GM21528 (cell line): ENCODE measurements at regions not wholly inside any gene's neighbourhood (a gene's known extent, or its start where the extent isn't known, plus 50 kb on each side); places are given as distances from the start of the nearest gene placed in this dataset.

ENCODE experiments used
- ATAC-seq: cut with Tn5 transposase; IDR thresholded peaks from one replicate; pipeline ENCODE4 v1.9.1; 2021; ENCODE audit warnings: mild to moderate bottlenecking, moderate library complexity; ENCODE audit not compliant: unreplicated experiment, low FRiP score

DNA sequence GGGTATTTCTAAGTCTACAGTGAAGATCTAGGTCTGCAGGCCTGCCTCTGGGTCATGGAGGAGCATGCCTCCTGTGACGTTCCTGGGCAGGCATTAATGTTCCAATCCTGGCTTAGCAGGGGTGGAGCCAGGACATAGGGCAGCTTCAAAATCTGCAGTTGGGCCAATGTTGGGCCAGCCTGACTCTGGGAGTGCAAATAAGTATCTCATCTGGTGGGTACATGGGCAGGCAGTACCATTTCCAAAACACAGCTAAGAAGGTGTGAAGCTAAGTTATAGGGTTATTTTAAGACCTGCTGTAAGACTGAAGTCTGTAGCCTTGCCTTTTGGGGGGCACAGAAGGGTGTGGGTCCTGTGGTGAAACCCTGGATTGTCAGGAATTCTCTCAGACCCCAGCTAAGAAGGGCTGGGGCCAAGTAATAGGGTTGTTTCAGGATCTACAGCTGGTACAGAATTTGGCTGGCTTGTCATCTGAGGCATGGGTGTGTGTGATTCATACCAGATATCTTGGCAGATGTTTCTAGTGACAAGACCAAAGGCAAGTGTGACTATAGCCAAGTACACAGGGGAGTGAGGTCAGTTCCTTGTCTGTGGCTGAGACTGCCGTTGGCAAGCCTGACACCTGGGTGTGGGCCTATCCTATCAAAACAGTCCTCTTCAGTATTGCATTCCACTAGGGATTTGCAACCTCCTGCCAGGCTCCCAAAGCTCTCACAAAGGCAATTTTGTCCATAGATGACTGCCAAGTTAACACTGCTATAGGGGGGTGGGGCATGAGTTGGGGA lies 468.7 kb upstream of the B3GALT2 start:
- no peak for ATAC-seq

DNA sequence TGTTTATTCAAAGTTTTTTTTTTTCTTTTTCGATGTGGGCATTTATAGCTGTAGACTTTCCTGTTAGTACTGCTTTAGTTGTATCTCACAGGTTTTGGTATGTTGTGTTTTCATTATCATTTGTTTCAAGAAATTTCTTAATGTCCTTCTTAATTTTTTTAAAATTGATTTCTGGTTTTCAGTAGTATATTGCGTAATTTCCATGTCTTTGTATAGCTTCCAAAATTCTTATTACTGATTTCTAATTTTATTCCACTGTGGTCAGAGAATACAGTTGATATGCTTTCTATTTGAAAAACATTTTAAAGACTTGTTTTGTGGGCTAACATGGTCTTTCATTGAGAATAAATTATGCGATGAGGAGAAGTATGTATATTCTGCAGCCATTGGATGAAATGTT lies 463.2 kb upstream of the B3GALT2 start:
- ATAC-seq: no peak

DNA sequence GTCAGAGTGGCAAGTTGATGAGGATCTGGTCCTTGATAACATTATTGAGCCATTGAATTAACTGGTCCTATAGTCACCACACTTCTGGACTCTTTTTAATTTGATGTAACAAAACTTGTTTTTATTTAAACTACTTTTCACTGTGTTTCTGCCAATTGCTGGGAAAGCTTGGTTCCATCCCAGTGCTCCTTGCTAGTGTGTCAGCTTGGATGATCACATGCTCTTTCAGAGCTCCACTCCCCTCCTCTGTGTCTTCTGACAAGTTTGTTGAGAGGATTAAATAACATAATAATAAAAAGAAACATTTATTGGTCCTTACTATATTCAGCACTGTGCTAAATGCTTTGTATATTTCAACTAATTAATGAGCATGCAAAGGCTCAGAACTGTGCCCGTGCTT lies 448.5 kb upstream of the B3GALT2 start:
- no peak for ATAC-seq

DNA sequence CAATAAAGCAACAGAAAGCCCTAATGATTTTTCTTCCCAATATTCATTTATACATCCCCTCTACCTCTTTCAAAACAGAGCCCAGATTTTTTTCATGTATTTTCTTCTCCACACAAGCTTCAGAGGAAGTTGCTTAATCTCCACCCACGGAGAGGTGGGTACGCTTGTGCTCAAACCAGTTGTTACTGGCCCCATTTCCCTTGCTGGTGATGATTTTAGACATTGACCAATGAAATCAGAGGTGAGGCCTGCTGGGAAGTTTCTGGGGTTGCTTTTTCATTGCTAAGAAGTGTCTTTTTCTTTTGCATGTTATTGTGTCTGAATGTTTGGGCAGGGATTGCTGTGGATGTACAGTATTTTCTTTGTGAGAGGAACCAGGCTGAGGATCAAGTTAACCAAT lies 448.1 kb upstream of the B3GALT2 start:
- no peak for ATAC-seq

DNA sequence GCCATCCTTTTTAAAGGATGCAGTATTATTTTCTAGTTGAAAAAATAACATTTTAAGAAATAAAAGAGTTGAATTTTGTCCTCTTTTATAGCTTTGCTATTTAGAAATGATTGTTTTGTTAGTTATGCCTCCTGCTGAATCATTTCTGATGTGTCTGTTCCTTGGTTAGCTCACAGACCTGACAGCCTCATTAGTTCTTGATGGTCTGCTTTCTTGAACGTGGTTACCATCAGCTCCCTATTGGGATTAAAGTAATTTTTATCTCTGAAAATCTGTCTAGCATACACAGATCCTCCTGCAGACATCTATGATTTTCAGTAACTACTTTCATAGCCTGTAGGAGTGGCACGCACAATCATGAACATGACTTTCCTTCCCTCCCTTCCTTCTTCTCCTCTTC lies 447.6 kb upstream of the B3GALT2 start:
- no peak for ATAC-seq

DNA sequence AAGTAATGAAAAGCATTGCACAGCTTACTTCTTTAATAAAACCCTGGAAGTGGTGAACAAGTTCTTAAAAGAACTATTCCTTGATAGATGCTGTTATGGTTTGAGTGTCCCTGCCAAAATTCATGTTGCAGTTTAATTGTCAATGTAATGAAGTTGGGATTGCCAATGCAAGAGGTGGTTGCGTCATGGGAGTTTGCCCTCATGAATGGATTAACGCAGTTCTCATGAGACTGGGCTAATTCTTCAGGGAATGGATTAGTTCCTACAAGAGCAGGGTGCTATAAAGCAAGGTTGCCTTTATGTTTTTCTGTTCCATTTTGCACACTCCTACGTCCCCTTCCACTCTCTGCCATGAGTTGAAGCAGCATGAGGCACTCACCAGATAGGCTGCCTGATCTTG lies 446.7 kb upstream of the B3GALT2 start:
- ATAC-seq: no peak

DNA sequence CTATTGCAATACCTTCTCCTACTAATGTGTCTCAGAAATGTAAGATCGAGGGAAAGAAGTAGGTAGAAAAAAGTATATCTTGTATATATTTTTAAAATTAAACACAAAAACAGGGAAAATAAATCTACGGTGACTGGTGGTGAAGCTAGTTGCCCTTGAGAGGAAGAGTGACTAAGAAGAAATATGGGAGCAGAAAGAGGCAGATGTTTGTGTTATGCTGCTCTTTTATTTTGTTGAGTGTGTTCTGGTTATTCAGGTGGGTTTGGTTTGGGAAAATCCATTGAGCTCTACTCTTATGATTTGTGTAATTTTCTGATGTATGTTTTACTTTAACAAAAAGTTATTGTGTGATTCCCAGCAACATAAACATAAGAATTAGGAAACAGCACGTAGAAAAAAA lies 444.9 kb upstream of the B3GALT2 start:
- no peak for ATAC-seq

DNA sequence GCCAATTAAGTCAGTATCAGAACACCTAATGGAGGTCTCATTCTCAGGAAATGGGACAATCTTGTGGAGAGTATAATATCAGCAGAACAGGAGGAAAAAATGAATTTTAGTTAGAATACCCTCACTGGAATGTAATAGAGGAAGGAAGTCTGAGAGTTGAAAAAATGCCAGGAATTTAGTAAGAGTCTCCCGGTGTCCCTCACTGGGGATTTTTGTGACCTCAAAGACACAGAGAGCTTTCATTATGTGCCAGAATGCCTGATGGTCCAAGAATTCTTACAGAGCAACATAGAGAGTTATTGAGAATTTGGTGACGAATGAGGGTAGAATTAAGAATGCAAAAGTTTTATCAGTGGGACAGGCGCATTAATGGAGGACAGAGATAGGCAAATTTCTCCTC lies 443.5 kb upstream of the B3GALT2 start:
- ATAC-seq: no peak

DNA sequence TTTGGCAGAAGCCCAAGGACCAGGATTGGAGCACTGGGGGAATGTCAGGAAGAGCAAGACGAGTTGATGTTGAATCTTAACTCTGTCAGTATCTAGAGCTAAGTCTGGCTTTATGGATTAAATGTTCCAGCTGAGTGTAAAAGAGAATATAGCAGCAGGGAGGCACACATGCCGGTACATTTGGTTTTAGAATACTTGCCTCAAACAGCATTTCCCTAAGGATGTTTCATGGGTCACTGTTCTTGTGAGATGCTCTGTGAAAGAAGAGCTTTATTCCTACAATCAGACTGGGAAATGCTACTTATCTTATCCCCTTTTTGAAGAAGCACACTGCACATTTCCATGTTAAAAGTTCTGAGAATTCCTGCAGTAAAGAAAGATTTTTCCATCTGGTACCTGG lies 440.3 kb upstream of the B3GALT2 start:
- no peak for ATAC-seq

DNA sequence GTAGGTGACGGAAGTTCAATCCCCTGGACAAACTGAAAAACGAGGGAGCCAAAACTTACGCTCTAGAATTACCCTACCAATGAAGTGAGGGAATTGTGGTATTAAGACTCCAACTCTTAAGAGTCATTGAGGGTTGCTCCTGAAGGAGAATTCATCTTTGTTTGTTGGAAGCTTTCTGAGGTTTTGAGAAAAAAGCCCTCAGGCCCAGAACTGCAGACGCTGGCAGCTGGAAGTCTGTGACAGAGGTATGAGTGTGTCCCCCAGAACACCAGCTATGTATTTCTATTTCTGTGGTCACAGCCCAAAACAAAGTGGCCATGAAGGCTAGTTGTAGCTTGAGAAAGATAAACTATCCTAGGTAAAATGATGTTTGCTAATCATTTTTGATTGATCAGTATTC lies 438.8 kb upstream of the B3GALT2 start:
- ATAC-seq: no peak

DNA sequence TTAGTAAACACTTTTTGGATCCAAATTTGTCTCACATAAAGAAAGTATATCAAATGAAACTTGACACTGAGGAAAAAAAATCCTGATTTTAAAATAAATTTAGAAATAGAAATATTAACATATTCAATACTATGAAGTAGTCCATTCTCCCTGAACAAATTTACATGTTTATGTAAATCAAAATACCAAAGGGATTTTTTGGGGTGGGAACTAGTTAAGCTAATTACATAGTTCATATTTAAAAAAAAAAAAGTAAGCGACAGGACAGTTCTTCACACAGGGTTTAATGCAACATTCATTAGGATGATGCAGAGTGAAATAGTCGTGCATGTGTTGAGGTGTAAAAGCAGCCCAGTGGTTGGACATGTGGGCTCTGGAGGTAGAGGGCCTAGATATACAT lies 433.5 kb upstream of the B3GALT2 start:
- ATAC-seq: no peak

DNA sequence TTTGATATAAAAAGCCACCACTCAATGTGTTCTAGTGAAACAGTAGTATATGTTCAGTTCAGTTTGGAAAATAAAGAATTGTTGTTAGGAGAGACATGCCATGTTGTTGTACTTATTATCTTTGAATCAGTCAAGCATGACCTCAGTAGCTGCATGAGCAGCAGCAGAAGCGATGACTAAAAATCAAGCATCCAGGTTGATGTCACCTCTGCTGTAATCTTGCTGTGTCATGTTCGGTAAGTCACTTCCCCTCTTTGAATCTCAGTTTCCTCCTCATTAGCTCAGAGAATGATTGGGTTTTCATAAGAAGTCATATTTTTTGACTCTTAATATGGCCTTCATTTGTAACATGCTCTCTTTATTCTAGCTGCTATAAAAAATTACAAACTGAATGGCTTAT lies 428.4 kb upstream of the B3GALT2 start:
- no peak for ATAC-seq

DNA sequence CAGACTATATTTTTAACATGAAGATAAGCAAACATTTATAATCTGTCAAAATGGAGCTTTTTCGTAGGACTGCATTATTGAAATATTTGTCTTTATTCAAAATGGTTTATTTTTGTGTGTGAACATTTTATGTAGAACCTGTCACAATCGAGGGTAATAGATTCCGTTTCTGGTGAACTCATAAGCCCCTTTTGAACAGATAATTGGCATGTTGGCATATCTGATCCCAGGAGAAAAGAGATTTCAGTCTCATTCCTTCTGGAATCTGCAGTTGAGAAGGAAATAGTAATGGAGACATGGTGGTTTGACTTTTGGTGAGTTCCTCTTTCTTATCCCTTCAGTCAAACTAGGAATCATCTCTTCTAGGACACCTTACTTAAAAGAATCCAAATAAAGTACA lies 427.9 kb upstream of the B3GALT2 start:
- ATAC-seq: no peak

DNA sequence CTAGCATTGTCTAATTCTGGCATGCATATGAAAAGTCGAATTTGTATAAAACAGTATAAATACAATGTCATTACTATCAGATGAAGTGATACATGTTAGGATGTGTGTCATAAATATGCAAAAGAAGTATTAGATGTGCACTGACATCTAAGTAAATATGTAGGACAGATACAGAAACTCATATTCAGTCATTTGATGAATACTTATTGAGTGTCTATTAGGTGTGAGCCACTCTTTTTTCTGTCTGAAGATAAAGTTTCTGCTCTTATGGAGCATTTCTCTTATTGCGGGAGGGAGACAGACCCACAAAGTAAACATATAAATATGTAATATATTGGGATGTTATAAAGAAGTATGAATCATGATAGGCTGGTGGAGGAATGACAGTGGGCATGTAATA lies 426.6 kb upstream of the B3GALT2 start:
- ATAC-seq: no peak

DNA sequence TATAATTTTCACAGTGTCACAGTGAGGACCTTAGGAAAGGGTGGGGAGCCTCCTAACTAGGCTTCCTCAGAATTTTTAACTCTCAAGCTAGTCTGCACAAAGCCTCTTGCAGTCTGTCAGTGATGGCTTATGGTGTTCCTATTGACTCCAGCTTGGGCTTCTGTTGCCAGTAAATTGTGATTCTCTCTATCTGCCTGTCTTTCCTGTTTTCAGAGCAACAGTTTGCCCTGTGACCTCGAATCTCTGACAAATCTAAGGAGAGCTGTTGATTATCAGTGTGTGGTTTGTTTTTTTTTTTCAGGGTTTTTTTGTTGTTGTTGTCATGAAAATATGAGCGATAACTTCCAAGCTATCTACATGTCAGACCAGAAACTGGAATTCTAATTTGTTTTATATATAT lies 423.2 kb upstream of the B3GALT2 start:
- ATAC-seq: no peak

DNA sequence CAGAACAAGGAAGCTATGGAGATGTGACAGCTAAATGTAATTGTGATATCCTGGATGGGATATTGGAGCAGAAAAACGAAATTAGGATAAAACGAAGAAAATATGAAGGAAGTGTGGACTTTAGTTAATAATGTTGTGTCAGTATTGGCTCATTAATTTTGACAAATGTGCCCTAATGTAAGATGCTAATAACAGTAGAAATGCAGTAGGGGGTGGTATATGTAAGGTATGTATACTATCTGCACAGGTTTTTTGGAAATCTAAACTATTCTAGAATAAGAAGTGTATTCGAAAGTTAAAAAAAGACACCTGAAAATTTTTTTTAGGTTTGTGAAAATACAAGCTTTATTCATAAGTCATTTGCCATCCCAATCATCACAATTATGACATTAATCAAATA lies 421.4 kb upstream of the B3GALT2 start:
- no peak for ATAC-seq

DNA sequence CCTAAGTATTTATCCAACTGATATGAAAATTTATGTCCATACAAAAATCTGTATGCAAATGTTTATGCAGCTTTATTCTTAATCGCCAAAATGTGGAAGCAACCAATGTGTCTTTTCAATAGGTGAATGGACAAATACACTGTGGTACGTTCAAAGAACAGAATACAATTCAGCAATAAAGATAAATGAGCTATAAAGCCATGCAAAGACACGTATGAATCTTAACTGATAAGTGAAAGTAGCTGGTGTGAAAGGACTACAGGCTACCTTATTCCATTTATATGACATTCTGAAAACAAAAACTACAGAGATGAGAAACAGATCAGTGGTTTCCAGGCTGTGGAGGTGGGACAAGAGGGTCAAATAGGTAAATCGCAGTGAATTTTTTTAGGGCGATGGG lies 419.6 kb upstream of the B3GALT2 start:
- ATAC-seq: no peak

DNA sequence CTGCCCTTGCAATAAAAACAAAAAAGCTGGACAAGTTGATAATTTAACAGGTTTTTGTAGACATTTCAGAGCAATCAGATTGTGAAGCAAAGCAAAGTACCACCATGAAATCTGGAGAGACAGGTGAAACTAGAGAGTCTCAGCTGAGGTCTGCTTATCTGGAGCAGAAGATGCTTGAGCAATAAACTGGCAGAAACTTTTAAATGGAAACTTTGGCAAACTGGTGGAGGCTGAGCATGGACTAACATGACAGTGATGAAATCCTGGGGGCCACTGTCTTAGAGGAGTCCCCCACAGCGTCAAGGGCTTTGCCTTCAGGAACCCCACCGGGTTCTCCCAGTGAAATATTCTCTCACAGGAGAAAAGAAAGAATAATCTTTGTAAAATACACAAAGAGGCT lies 416.3 kb upstream of the B3GALT2 start:
- no peak for ATAC-seq

DNA sequence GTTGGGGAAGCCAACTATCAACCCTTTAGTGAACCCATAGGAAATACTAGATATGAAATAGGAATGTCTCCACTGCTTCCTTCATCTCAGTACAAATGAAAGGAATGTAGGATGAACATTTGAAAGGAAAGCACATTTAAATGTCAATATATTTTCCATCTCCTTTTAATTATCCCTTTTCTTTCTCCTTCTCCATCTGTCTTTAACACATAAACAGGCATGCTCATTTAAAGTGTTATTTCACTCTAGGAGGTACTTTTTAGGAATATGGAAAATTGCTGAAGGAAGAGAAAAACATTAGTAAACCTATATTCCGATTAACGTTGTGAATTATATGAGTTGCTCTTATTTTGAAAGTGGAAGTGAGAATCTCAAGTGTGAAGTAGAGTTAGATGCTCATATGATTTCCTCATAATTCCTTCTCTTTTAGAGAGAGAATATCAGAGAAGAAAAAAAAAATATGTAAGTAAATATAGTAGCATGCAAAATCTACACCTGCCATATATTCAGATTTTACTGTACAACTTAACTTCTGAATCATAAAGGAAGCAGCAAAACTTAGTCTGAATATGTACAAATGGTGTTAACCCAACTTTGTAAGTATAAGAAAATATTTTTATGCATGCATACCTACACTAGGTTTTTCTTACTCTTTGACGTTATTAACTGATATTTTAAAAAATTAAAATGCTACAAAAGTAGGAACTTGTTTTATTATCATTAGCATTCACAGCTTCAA lies 406.9 kb upstream of the B3GALT2 start:
- no peak for ATAC-seq

DNA sequence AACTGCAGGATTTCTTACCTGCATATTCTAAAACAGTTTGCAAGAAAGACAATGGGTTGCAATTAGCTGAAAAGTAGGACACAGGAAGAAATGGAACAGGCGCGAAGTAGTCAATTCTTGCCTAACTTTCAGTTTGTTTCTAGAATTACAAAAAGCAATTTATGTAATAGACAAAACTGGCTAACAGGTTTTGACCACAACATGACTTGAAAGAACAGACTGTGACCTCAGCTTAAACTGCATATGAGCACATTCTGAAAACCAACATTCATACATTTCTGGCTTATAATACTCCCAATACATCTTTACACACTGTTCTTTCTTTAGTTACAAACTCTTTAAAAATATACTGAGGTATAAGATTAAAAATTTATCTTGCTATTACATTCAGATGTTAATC lies 405.9 kb upstream of the B3GALT2 start:
- ATAC-seq: no peak

DNA sequence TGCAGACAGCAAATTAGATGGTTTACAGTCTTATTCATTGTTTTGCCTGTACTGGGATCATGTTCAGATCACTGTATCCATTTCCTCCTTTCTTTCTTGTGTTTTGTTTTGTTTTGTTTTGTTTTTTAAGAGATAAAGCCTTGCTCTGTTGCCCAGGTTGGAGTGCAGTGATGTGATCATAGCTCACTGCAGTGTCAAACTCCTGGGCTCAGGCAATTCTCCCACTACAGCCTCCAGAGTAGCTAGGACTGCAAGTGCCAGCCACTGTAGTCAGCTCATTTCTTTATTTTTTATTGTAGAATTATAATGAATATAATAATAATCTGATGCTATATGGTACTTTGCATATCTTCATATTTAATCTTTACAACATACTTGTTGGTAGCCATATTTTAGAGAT lies 403.7 kb upstream of the B3GALT2 start:
- no peak for ATAC-seq

DNA sequence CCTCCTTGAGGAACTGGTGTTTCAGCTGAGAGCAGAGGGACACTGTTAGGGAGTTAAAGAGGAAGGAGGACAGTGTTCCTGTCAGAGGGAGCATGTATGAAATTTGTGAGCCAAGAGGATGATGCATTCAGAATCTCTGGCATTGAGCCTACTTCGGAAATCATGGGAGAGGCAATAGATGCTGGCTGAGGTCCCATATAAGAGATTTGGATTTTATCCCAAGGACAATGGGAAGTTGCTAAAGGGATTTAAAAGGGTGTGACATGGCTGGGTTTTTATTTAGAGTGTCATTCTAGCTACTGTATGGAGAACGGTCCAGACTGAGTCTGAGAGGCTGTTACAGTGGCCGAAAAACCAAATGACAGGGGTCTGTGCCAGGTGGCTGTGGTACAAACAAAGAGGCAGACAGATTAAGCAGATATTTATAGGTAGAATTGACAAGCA lies 403.2 kb upstream of the B3GALT2 start:
- no peak for ATAC-seq
